CD14-positive monocyte (primary cell): ENCODE measurements at regions not wholly inside any gene's neighbourhood (a gene's known extent, or its start where the extent isn't known, plus 50 kb on each side); places are given as distances from the start of the nearest gene placed in this dataset.

ENCODE experiments used
- DNase-seq, 3 donors: peaks; one replicate each; pipeline ENCODE4 v3.0.0-alpha.2; 2011 to 2022
- H2AFZ ChIP-seq: 2 replicates; pipeline ENCODE4 v1.6.0; 2012; ENCODE audit warnings: mild to moderate bottlenecking, low read depth, low read length, inconsistent platforms; ENCODE audit not compliant: insufficient read depth, poor library complexity, severe bottlenecking
- H3K27ac ChIP-seq, 2 donors: 1 replicate in 1 of 2; 2 replicates in 1 of 2; pipeline ENCODE4 v1.5.1; 2012 to 2013; ENCODE audit warnings: low read length in 2 of 2, control low read depth in 1 of 2, inconsistent platforms in 1 of 2, low read depth in 1 of 2, mild to moderate bottlenecking in 1 of 2
- H3K27me3 ChIP-seq, 2 donors: one replicate each; pipeline versions ENCODE4 v1.6.0 to v1.6.1; 2011 to 2013; ENCODE audit warnings: low read length in 2 of 2; ENCODE audit not compliant: control insufficient read depth in 2 of 2, insufficient read depth in 2 of 2
- H3K36me3 ChIP-seq, 2 donors: replicated peaks in 1 of 2; 1 replicate in 1 of 2; 2 replicates in 1 of 2; pipeline versions ENCODE4 v1.5.1 to v1.6.1; 2012 to 2013; ENCODE audit warnings: low read length in 2 of 2, control low read depth in 1 of 2, inconsistent platforms in 1 of 2, mild to moderate bottlenecking in 1 of 2; ENCODE audit not compliant: insufficient read depth in 2 of 2, control insufficient read depth in 1 of 2
- H3K4me1 ChIP-seq, 2 donors: 1 replicate in 1 of 2; 2 replicates in 1 of 2; pipeline versions ENCODE4 v1.5.1 to v1.6.1; 2012 to 2013; ENCODE audit warnings: low read length in 2 of 2, control low read depth in 1 of 2, inconsistent platforms in 1 of 2, mild to moderate bottlenecking in 1 of 2, moderate library complexity in 1 of 2; ENCODE audit not compliant: insufficient read depth in 2 of 2, control insufficient read depth in 1 of 2
- H3K4me2 ChIP-seq: replicated peaks from 2 replicates; pipeline ENCODE3; 2012; ENCODE audit warnings: low read length, moderate library complexity, mild to moderate bottlenecking; ENCODE audit not compliant: poor library complexity, severe bottlenecking; ENCODE audit errors: extremely low read depth
- H3K4me3 ChIP-seq, 3 experiments: fragments of 200-600 bp in 1 of 3; sonication (generic) in 1 of 3; replicated peaks in 1 of 3; 1 replicate in 2 of 3; 2 replicates in 1 of 3; pipeline ENCODE4 v1.5.1; 2011 to 2013; ENCODE audit warnings: low read length in 3 of 3, mild to moderate bottlenecking in 3 of 3, control low read depth in 2 of 3, low read depth in 2 of 3, inconsistent platforms in 1 of 3, moderate library complexity in 1 of 3
- H3K79me2 ChIP-seq: 2 replicates; pipeline ENCODE4 v1.6.0; 2012; ENCODE audit warnings: mild to moderate bottlenecking, control low read depth, inconsistent platforms, low read length, moderate library complexity; ENCODE audit not compliant: insufficient read depth
- H3K9ac ChIP-seq: 2 replicates; pipeline ENCODE4 v1.6.0; 2017; ENCODE audit warnings: low read length, mild to moderate bottlenecking; ENCODE audit not compliant: insufficient read depth, poor library complexity, severe bottlenecking
- H3K9me3 ChIP-seq, 2 donors: replicated peaks in 1 of 2; 1 replicate in 1 of 2; 2 replicates in 1 of 2; pipeline versions ENCODE4 v1.5.1 to v1.6.1; 2012 to 2013; ENCODE audit warnings: low read length in 2 of 2, control low read depth in 1 of 2; ENCODE audit not compliant: control insufficient read depth in 1 of 2, insufficient read depth in 1 of 2
- H4K20me1 ChIP-seq: 2 replicates; pipeline ENCODE4 v1.6.0; 2012; ENCODE audit warnings: mild to moderate bottlenecking, low read length, control low read depth, moderate library complexity; ENCODE audit not compliant: insufficient read depth
- H3K27ac Mint-ChIP-seq, 7 donors: one replicate each; pipeline ENCODE4 v1.8.0; 2020; ENCODE audit warnings: mild to moderate bottlenecking in 7 of 7, mixed read lengths in 7 of 7, moderate library complexity in 6 of 7, inconsistent platforms in 2 of 7
- H3K27me3 Mint-ChIP-seq, 3 donors: one replicate each; pipeline ENCODE4 v1.8.0; 2021 to 2022; ENCODE audit warnings: low read depth in 3 of 3, mild to moderate bottlenecking in 3 of 3, mixed read lengths in 3 of 3, moderate library complexity in 3 of 3, inconsistent platforms in 1 of 3
- H3K36me3 Mint-ChIP-seq, 2 donors: one replicate each; pipeline ENCODE4 v1.8.0; 2020; ENCODE audit warnings: mixed read lengths in 2 of 2, inconsistent platforms in 1 of 2, mild to moderate bottlenecking in 1 of 2
- H3K4me1 Mint-ChIP-seq: one replicate; pipeline ENCODE4 v1.8.0; 2020; ENCODE audit warnings: mild to moderate bottlenecking, mixed read lengths
- H3K4me3 Mint-ChIP-seq, 2 donors: one replicate each; pipeline ENCODE4 v1.8.0; 2020; ENCODE audit warnings: mild to moderate bottlenecking in 2 of 2, mixed read lengths in 2 of 2, moderate library complexity in 1 of 2
- H3K9me3 Mint-ChIP-seq, 7 donors: one replicate each; pipeline ENCODE4 v1.8.0; 2020 to 2022; ENCODE audit warnings: mixed read lengths in 7 of 7, mild to moderate bottlenecking in 6 of 7, moderate library complexity in 6 of 7, inconsistent platforms in 2 of 7
- WGBS: methylation state at CpG from one replicate; pipeline ENCODE4 v1.1.5; 2013; ENCODE audit warnings: missing lambda C conversion rate; ENCODE audit not compliant: insufficient coverage; 5-methylcytosine and 5-hydroxymethylcytosine counted together
- intact Hi-C, 2 donors: fragments of 100-400 bp; cut with micrococcal nuclease; formaldehyde crosslinking; loops; one replicate each; pipeline versions ENCODE4 v1.15.0 to v1.15.1; 2023
- TF ChIP-seq, protein P1 (sequence below): fragments of 200-600 bp; IDR thresholded peaks from one replicate; pipeline ENCODE4 v1.8.0; 2022; ENCODE audit warnings: antibody characterized with exemption, mild to moderate bottlenecking

DNA sequence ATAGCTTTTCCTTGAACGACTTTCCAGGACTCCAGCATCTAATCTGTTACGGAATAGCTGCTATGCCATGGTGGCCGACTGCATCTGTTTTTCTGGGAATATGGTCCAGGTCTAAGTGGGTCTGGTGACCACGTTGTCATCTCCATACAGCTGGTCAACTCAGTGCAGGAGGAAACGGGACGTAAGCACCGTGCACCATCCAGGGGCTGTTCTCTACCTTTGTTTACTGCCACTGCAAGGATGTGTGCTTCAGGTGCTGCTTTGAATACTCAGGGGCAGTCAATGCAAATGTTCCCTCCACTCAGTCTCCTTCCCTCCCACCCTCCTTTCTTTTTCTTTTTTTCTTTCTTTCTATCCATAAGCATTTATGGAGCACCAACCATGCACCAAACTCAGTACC lies 648.2 kb downstream of the VRK1 start:
- no peak for DNase-seq
- intact Hi-C loops = no loop called here
- H3K4me3 Mint-ChIP-seq = no peak overlapping the region
- no peak overlapping the region for H3K27ac Mint-ChIP-seq
- no peak overlapping the region for H3K9ac ChIP-seq
- H3K4me3 ChIP-seq = no peak overlapping the region
- no peaks in the 10 kb centered on the region for H3K4me1 Mint-ChIP-seq
- H2AFZ ChIP-seq = no peak overlapping the region
- H3K27ac ChIP-seq = no peak overlapping the region
- no peaks in the 10 kb centered on the region for H3K4me1 ChIP-seq
- H3K36me3 Mint-ChIP-seq = no peaks in the 10 kb centered on the region
- no peaks in the 10 kb centered on the region for H4K20me1 ChIP-seq
- peaks cover 0 to 3% (median 0%) of the 10 kb centered on the region in 7 donors for H3K9me3 Mint-ChIP-seq
- H3K27me3 Mint-ChIP-seq = peaks cover 0 to 2% (median 1%) of the 10 kb centered on the region in 3 donors
- H3K79me2 ChIP-seq = no peaks in the 10 kb centered on the region
- TF ChIP-seq, protein P1, sequence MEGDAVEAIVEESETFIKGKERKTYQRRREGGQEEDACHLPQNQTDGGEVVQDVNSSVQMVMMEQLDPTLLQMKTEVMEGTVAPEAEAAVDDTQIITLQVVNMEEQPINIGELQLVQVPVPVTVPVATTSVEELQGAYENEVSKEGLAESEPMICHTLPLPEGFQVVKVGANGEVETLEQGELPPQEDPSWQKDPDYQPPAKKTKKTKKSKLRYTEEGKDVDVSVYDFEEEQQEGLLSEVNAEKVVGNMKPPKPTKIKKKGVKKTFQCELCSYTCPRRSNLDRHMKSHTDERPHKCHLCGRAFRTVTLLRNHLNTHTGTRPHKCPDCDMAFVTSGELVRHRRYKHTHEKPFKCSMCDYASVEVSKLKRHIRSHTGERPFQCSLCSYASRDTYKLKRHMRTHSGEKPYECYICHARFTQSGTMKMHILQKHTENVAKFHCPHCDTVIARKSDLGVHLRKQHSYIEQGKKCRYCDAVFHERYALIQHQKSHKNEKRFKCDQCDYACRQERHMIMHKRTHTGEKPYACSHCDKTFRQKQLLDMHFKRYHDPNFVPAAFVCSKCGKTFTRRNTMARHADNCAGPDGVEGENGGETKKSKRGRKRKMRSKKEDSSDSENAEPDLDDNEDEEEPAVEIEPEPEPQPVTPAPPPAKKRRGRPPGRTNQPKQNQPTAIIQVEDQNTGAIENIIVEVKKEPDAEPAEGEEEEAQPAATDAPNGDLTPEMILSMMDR = no peak
- WGBS = 89% methylated on average over 6 of the region's 7 CpGs
- no peaks in the 10 kb centered on the region for H3K9me3 ChIP-seq
- no peaks in the 10 kb centered on the region for H3K36me3 ChIP-seq
- no peaks in the 10 kb centered on the region for H3K27me3 ChIP-seq
- H3K4me2 ChIP-seq = no peak overlapping the region

DNA sequence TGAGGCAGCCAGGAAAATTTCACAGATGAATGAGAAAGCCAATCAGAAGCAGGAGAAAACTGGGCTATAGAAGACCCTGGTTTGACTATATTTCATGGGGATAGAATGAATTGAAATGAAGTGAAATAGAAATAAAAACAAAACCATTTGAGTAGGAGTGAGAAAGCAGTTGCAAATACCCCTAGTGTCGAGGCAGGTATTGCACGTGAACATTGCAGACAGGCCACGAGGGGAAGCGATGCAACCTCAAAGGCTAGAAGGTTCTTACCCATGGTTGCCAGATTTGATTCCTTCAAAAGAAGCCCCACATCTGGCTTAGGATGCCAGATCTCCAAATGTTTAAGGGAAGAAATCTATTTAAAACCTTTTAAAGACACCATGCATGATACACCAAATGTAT lies 648.9 kb downstream of the VRK1 start:
- Mint-ChIP-seq H3K9me3 (peaks cover 0 to 3% (median 0%) of the 10 kb centered on the region in 7 donors), H3K27ac (no peak overlapping the region), H3K36me3 (no peaks in the 10 kb centered on the region), H3K4me3 (no peak overlapping the region), H3K4me1 (no peaks in the 10 kb centered on the region), H3K27me3 (peaks cover 0 to 2% (median 1%) of the 10 kb centered on the region in 3 donors)
- no peak for DNase-seq
- WGBS = 88% methylated on average over 3 of the region's 4 CpGs
- TF ChIP-seq, protein P1 = no peak
- Histone ChIP-seq H3K9ac (no peak overlapping the region), H3K27ac (no peak overlapping the region), H3K4me2 (no peak overlapping the region), H4K20me1 (no peaks in the 10 kb centered on the region), H3K27me3 (no peaks in the 10 kb centered on the region), H2AFZ (no peak overlapping the region), H3K4me1 (no peaks in the 10 kb centered on the region), H3K36me3 (no peaks in the 10 kb centered on the region), H3K79me2 (no peaks in the 10 kb centered on the region), H3K4me3 (no peak overlapping the region), H3K9me3 (no peaks in the 10 kb centered on the region)
- intact Hi-C loops = no loop called here
